ENCODE measurements at regions not wholly inside any gene's neighbourhood (a gene's known extent, or its start where the extent isn't known, plus 50 kb on each side); places are given as distances from the start of the nearest gene placed in this dataset.

- TF ChIP-seq CTCF (IDR thresholded peaks at IDR 0.05) (no peak), POLR2A (IDR thresholded peaks at IDR 0.05) (no peak), POLR2AphosphoS5 (IDR thresholded peaks at IDR 0.05) (no peak)
Measured at GRCh38 chr16:79808731-79809130, 208.2 kb upstream of the MAF start.
